ENCODE measurements at regions not wholly inside any gene's neighbourhood (a gene's known extent, or its start where the extent isn't known, plus 50 kb on each side); places are given as distances from the start of the nearest gene placed in this dataset.

GRCh38 chr2:144854596-144854995 is 334.7 kb upstream of the ZEB2 start:
- intact Hi-C loops (cut with DNase I): no loop called here

GRCh38 chr2:144849612-144850011 is 329.7 kb upstream of the ZEB2 start:
- Histone ChIP-seq H3K9me3 (no peaks in the 10 kb centered on the region), H3K36me3 (no peaks in the 10 kb centered on the region), H3K4me3 (no peak overlapping the region), H3K27ac (no peak overlapping the region), H3K27me3 (no peaks in the 10 kb centered on the region), H3K4me1 (no peaks in the 10 kb centered on the region)
- intact Hi-C loops (cut with DNase I): no loop called here
- DNase-seq: no peak
- TF ChIP-seq CTCF (IDR thresholded peaks at IDR 0.05): no peak
- ATAC-seq: no peak

More at GRCh38 chr2:144854596-144854995, 334.7 kb upstream of the ZEB2 start:
- ATAC-seq: no peak
- TF ChIP-seq CTCF (IDR thresholded peaks at IDR 0.05): no peak
- no peaks in the 10 kb centered on the region for H3K4me1 ChIP-seq
- no peaks in the 10 kb centered on the region for H3K27me3 ChIP-seq
- no peak overlapping the region for H3K4me3 ChIP-seq
- H3K36me3 ChIP-seq: no peaks in the 10 kb centered on the region
- no peaks in the 10 kb centered on the region for H3K9me3 ChIP-seq
- DNase-seq: no peak
- no peak overlapping the region for H3K27ac ChIP-seq

- no peak for ATAC-seq
- intact Hi-C loops (cut with DNase I): no loop called here
Measured at GRCh38 chr2:144848423-144848822, 328.5 kb upstream of the ZEB2 start.

GRCh38 chr2:144847347-144848080 is 327.6 kb upstream of the ZEB2 start:
- ATAC-seq (no peak), DNase-seq (no peak)
- Histone ChIP-seq H3K36me3 (no peaks in the 10 kb centered on the region), H3K4me1 (no peaks in the 10 kb centered on the region), H3K27me3 (no peaks in the 10 kb centered on the region), H3K27ac (no peak overlapping the region), H3K4me3 (no peak overlapping the region), H3K9me3 (no peaks in the 10 kb centered on the region)
- intact Hi-C loops (cut with DNase I): no loop called here
- no peak for TF ChIP-seq CTCF (IDR thresholded peaks at IDR 0.05)

More at GRCh38 chr2:144848423-144848822, 328.5 kb upstream of the ZEB2 start:
- Histone ChIP-seq H3K36me3 (no peaks in the 10 kb centered on the region), H3K27me3 (no peaks in the 10 kb centered on the region), H3K27ac (no peak overlapping the region), H3K9me3 (no peaks in the 10 kb centered on the region), H3K4me3 (no peak overlapping the region), H3K4me1 (no peaks in the 10 kb centered on the region)
- DNase-seq: no peak
- TF ChIP-seq CTCF (IDR thresholded peaks at IDR 0.05): no peak

- H3K4me3 ChIP-seq: no peak overlapping the region
- no peaks in the 10 kb centered on the region for H3K36me3 ChIP-seq
- no peaks in the 10 kb centered on the region for H3K9me3 ChIP-seq
- no peaks in the 10 kb centered on the region for H3K27me3 ChIP-seq
- no peak for DNase-seq
- TF ChIP-seq CTCF (IDR thresholded peaks at IDR 0.05): no peak
- H3K4me1 ChIP-seq: no peaks in the 10 kb centered on the region
- ATAC-seq: no peak
- no peak overlapping the region for H3K27ac ChIP-seq
- intact Hi-C loops (cut with DNase I): no loop called here
Measured at GRCh38 chr2:144836635-144837350, 316.9 kb upstream of the ZEB2 start.
